ENCODE measurements at regions not wholly inside any gene's neighbourhood (a gene's known extent, or its start where the extent isn't known, plus 50 kb on each side); places are given as distances from the start of the nearest gene placed in this dataset.

- no peak for DNase-seq
Observed at GRCh38 chr14:76669770-76670169, 91.5 kb upstream of the VASH1 start.

- no peak for DNase-seq
Observed at GRCh38 chr14:76672123-76672522, 89.1 kb upstream of the VASH1 start.

- DNase-seq = no peak
Observed at GRCh38 chr14:76673261-76673660, 88.0 kb upstream of the VASH1 start.

- DNase-seq = no peak
Observed at GRCh38 chr14:76675046-76675445, 86.2 kb upstream of the VASH1 start.

- DNase-seq = no peak
Observed at GRCh38 chr14:76676539-76676938, 84.7 kb upstream of the VASH1 start.

GRCh38 chr14:76677534-76678145 is 83.6 kb upstream of the VASH1 start:
- DNase-seq = no peak

- no peak for DNase-seq
Observed at GRCh38 chr14:76678244-76678800, 82.9 kb upstream of the VASH1 start.

- no peak for DNase-seq
Observed at GRCh38 chr14:76682367-76682766, 78.9 kb upstream of the VASH1 start.

GRCh38 chr14:76686646-76687045 is 74.6 kb upstream of the VASH1 start:
- no peak for DNase-seq

GRCh38 chr14:76687611-76688382 is 73.5 kb upstream of the VASH1 start:
- DNase-seq = no peak

GRCh38 chr14:76688383-76688671 is 72.9 kb upstream of the VASH1 start:
- DNase-seq = no peak

GRCh38 chr14:76690502-76691105 is 70.7 kb upstream of the VASH1 start:
- no peak for DNase-seq

GRCh38 chr14:76694106-76694505 is 67.2 kb upstream of the VASH1 start:
- no peak for DNase-seq

GRCh38 chr14:76695263-76695920 is 65.9 kb upstream of the VASH1 start:
- no peak for DNase-seq

GRCh38 chr14:76696361-76696760 is 64.9 kb upstream of the VASH1 start:
- DNase-seq = no peak

GRCh38 chr14:76696791-76697190 is 64.5 kb upstream of the VASH1 start:
- DNase-seq = no peak

- no peak for DNase-seq
Observed at GRCh38 chr14:76697246-76697905, 63.9 kb upstream of the VASH1 start.

GRCh38 chr14:76698191-76698590 is 63.1 kb upstream of the VASH1 start:
- DNase-seq = no peak

- no peak for DNase-seq
Observed at GRCh38 chr14:76698631-76699030, 62.6 kb upstream of the VASH1 start.

GRCh38 chr14:76699209-76699938 is 61.9 kb upstream of the VASH1 start:
- DNase-seq = no peak

GRCh38 chr14:76699939-76700590 is 61.2 kb upstream of the VASH1 start:
- no peak for DNase-seq

- no peak for DNase-seq
Observed at GRCh38 chr14:76701436-76701835, 59.8 kb upstream of the VASH1 start.
